ENCODE measurements at regions not wholly inside any gene's neighbourhood (a gene's known extent, or its start where the extent isn't known, plus 50 kb on each side); places are given as distances from the start of the nearest gene placed in this dataset.
"Not testable (repeated sequence)": the region's sequence is repeated elsewhere in the genome, so short reads cannot be mapped to it uniquely, and the experiment has no call there.

DNA sequence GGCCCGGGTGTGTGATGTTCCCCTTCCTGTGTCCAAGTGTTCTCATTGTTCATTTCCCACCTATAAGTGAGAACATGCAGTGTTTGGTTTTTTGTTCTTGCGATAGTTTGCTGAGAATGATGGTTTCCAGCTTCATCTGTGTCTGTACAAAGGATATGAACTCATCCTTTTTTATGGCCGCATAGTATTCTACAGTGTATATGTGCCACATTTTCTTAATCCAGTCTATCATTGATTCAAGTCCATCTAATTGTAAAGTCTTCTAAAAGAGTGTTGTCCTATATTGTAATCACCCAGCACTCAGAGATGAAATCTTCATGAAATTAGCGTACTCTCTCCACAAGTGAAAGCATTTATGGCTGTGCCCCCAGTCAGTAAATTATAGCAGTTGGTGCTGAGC is 1096.6 kb downstream of the UQCRFS1 start:
- DNase-seq, result not testable (repeated sequence)

DNA sequence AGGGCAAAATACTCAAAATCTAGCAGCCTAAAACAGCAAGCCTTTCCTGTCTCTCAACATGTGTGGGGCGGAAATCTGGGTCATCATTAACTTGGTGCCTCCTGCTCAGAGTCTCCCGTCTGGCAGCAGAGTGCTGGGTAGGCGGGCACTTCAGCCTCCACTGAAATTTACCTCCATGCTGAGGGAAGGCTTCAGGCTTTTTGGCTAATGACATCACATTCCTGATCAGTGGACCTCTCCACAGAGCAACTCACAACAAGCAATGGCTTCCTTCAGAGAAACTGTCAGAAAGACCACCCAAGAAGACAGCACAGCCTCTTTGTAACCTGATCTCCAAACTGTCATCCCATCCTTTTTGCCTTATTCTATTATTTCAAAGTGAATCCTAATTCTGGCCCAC is 1109.0 kb downstream of the UQCRFS1 start:
- no peak for DNase-seq

DNA sequence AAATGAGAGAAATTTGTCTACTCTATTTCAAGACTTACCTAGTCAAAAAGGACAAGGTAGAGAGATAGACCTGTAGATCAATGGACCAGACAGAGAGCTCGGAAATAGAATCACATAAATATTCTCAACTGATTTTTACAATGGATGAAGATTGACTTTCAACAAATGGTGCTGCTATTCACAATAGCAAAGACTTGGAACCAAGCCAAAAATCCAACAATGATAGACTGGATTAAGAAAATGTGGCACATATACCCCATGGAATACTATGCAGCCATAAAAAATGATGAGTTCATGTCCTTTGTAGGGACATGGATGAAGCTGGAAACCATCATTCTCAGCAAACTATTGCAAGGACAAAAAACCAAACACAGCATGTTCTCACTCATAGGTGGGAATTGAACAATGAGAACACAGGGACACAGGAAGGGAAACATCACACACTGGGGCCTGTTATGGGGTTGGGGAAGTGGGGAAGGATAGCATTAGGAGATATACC is 1128.2 kb downstream of the UQCRFS1 start:
- DNase-seq, result not testable (repeated sequence)

DNA sequence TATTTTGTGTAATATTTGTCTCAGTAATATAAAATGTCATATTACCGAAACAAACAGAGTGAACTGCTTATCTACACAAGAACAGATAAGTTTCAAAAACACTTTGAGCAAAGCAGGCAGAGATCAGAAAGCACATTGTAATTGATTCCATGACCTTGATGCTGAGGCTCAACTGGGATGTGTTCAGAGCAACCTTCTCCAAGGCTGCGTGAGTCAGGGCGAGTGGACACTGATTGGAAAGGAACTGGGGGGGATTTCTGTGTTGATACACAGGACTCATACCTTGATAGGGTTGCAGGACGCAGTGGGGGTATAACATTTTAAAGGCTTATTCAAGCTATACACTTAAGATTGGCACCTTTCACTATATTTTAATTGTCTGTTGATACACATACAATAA is 1136.3 kb downstream of the UQCRFS1 start:
- no peak for DNase-seq

DNA sequence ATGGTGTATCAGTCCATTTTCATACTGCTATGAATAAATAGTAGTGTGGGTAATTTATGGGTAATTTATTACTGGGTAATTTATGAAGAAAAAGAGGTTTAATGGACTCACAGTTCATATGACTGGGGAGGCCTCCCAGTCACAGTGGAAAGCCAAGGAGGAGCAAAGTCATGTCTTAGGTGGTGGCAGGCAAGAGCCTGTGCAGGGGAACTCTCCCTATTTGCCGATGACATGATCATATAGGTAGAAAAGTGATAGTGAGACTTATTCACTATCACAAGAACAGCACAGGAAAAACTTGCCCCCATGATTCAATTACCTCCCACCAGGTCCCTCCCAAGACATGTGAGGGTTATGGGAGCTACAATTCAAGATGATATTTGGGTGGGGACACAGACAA is 1137.7 kb downstream of the UQCRFS1 start:
- no peak for DNase-seq

DNA sequence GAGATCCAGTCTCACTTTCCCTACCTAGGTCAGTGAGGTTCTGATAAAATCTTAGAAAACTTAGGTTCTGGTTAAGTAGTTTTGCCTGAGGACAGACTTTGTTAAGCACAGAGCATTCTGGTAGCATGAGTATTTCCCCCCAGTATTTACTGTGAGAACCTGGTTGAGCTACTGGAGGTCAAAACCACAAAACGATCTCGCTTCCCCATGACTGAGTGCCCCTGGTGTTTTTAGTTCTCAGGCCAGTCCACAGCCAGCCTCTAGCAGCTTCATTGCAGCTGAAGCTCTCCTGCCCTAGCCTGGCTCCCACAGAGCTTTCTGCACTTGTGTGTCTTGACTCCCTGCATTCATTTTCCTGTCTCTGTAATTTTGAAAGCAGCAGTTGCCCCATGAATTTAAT is 1138.2 kb downstream of the UQCRFS1 start:
- no peak for DNase-seq

DNA sequence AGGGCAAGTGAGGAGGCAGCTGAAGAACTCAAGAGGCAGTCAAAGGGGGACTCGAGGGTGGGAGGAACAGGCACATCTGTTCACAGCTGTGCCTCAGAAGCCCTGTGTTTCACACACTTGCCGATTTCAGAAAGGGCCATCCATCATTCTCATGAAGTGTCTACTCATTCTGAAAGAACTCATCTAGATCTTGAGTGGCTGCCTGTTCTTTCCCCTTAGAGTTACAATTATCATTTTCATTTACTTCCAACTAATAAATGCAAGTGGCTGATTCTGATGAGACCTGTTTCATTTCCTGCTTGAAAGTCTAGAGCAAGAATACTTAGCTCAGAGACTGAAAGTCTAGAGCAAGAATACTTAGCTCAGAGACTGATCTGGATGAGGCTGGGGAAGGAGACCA is 1145.1 kb downstream of the UQCRFS1 start:
- no peak for DNase-seq

DNA sequence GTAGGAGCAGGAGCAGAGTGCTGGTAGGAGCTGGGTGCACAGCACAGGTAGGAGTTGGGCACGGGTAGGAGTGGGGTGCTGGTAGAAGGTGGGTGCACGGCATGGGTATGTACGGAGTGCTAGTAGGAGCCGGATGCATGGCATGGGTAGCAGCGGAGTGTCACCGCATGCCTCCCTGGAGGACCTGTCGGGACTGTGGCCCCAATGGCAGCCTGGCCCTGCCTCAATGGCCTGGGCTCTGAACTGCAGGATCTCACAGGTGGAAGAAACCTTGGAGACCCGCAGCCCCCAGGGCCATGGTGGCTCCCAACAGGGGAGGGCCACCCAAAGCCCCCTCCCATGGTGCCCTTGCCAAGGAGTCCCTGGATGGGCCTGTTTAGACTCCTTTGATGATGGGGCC is 1146.0 kb downstream of the UQCRFS1 start:
- no peak for DNase-seq

DNA sequence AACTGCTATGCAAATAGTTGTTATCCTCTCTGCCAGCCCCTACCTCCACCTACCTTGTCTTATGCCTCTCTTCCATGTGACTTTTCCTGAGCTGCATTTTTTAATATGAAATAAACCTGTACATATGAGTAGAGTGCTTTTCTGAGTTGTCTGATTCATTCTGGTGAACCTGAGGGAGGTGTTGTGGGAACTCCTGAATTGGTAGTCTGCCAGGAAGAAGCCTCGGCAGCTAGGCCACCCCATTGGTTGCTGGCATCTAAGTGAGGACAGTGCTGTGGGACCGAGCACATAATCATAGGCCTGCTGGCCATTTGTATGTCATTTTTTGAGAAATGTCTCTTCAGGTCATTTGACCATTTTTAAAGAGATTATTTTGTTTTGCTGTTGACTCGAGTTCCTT is 1146.8 kb downstream of the UQCRFS1 start:
- DNase-seq, result no peak

DNA sequence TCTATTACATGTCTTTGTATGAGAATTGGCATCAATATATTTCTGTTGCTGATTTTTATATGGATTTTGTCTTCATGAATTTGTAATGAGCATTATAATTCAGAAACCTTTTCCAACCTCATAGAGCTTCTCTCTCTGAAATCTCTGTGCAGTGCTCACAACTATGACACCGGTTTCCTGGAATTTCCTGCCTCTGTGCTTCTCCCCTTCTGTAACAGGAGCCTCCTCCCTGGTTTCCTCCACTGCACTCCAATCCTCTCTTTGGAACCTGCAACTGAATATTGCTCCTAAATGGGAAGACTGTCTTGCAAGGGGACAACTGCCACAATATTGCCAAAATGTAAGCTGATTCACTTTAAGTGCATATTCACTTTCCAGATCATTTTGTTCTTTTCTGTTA is 1147.9 kb downstream of the UQCRFS1 start:
- no peak for DNase-seq

DNA sequence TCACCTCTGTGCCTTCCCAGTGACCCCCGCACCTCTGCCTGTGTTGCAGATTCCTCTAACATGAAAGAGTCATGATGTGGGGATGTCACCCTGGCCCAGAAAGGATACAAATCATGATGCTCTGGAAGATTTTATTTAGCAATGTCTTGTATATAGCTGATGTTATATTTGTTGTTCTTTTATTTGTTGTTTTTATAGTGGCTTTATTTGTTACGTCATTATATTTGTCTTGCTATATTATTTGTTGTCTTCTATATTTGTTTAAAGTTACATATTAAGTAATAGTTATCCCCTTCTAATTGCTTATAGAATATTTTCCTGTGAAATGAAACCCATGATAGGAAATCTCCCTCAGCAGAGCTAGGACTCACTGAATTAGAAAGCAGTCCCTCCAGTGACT is 1149.2 kb downstream of the UQCRFS1 start:
- no peak for DNase-seq

DNA sequence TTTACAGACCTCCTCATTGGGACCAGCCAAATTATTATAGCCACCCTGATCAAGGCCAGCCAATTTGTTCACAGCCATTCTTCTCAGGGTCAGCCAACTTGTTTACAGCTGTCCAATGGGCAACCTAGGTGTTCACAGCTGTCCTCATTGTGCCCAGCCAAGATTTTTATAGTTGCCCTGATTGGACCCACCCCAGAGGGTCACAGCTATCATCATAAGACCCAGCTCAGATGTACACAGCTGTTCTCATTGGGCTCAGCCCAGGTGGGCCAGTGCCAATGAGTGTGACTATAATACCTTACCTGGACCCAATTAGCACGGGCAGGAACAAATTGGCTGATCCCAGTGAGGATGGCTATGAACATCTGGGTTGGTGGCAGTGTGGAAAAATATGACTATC is 1151.8 kb downstream of the UQCRFS1 start:
- no peak for DNase-seq

DNA sequence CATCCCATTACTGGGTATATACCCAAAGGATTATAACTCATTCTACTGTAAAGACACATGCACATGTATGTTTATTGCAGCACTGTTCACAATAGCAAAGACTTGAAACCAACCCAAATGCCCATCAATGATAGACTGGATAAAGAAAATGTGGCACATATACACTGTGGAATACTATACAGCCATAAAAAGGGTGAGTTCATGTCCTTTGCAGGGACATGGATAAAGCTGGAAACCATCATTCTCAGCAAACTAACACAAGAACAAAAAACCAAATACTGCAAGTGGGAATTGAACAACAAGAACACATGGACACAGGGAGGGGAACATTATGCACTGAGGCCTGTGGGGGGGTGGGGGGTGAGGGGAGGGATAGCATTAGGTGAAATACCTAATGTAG is 1155.9 kb downstream of the UQCRFS1 start:
- not testable (repeated sequence) for DNase-seq

DNA sequence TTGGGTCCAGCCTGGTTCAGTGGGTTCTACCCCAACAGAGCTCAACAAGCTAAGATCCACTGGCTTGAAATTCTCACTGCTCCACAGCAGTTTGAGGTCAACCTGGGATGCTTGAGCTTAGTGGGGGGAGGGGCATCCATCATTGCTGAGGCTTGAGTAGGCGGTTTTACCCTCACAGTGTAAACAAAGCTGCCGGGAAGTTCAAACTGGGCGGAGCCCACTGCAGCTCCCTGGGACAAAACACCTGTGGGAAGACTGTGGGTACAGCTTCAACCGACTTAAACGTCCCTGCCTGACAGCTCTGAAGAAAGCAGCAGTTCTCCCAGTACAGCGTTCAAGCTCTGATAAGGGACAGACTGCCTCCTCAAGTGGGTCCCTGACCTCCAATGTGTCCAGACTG is 1161.9 kb downstream of the UQCRFS1 start:
- no peak for DNase-seq

DNA sequence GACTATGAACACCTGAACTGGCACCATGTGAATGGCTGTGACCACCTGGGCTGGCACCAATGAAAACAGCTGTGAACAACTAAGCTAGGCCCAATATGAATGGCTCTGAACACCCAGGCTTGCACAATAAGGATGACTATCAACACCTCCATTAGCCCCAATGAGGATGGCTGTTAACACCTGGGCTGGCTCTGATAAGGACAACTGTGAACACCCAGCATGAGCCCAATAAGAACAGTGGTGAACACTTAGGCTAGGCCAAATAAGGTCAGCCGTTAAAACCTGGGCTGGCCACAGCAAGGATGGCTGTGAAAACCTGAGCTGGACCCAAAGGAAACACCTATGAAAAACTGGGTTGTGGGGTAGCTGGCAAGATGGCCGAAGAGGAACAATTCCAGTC is 1163.1 kb downstream of the UQCRFS1 start:
- DNase-seq, result no peak

DNA sequence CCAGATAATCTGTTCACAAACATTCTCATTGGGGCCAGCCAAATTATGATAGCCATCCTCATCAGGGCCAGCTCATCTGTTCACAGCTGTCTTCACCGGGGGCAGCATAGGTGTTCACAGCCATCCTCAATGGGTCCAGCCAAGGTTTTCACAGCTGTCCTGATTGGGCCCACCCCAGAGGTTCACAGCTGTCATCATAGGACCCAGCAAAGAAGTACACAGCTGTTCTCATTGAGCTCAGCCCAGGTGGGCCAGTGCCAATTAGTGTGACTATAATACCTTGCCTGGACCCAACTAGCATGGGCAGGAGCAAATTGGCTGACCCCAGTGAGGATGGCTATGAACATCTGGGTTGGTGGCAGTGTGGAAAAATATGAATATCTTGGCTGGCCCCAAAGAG is 1166.0 kb downstream of the UQCRFS1 start:
- DNase-seq, result no peak

DNA sequence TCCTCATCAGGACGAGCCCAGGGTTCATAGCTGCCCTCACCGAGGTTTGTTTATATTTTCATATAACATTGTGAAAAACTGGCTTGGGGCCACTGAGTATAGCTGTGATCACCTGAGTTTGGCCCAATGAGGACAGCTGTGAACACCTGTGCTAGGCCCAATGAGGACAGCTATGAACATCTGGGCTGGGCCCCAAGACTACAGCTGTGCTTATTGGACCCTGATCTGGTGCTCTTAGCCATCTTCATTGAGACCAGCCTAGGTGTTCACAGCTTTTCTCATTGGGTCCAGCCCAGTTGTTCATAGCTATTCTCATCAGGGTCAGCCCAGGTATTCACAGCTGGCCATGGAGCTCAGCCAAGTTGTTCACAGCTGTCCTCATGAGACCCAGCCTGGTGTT is 1167.3 kb downstream of the UQCRFS1 start:
- DNase-seq, result no peak

DNA sequence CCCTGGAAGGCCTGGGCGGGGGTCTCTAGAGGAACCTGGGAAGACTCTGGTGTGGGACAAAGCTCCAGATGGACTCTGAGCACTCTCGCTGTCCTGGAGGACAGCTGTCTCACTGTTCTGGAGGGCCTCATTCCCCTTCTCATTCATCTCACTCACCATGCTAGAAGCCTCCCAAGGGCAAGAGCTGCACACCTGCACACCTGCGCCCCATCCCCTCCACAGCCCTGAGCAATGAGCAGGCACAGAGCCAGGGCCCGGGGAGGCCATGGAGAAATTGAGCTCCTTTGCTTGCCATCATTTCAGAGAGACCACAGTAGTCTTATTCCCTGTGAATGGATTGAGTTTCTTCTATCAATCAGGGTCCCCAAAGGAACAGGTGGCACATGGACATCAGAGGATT is 1168.5 kb downstream of the UQCRFS1 start:
- DNase-seq, result no peak

DNA sequence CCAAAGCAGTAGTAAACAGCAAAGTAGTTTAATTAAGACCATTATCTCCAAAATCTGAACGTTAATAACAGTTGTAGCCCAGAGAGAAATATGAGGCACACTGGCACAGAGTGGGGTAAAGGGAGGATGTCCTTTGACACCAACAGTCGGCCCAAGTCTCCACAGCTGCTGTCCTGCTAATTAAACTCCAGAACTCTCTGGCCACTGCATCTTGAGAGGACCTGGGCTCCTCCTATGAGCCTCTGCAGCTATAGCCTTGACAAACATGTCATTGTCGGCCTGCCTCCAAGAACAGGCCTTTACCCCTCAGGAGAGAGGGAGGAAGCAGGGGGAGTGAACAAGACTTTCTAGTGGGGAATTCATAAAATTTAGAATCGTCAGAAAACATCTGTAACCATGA is 1170.4 kb downstream of the UQCRFS1 start:
- no peak for DNase-seq

DNA sequence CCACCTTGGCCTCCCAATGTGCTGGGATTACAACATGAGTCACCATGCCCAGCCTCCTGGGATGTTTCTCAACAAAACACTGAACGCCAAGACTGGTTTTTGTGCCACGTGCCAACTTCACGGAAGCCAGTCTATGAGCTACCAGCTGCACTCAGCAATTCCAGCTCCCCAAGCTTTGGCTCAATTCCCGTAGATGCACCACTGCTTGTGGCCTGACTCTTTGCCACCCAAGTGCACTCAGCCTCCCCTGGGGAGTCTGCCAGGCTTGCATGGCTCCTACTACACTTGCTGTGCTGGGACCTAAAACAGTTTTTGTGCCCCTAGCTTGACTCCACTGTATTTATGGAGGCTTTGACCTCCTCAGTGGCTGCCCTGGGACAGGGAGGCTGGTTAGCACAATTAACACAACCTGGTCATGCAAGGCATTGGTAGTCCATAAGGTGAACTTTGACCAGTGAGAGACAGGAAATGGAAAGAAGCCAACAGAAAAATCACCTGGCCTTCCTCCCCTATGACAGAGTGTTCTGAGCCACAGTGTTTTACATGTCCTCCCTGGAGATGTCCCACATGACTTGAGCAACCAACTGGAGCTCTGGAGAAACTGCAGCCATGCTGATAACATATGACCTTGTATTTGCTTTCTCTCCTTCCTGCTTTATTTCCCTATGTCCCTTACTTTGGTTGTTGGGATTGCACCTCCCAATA is 1173.1 kb downstream of the UQCRFS1 start:
- DNase-seq, result no peak

DNA sequence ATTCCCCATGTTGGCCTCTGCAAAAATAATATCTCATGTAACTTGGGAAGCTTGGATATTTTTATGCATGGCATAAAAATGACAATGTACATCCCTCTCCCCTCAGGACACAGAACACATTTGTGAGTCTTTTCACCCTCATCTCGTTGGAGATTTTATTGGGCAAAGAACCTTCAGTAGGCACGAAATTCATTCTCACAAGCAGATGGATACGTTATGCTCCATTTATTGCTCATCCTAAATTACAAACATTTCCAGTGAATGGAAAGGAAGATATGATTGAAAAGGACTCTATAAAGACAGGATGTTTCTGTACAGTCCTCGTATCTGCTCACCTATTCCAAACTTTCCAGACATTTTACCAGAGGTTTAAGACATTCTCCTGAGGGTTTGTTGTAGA is 1175.8 kb downstream of the UQCRFS1 start:
- no peak for DNase-seq

DNA sequence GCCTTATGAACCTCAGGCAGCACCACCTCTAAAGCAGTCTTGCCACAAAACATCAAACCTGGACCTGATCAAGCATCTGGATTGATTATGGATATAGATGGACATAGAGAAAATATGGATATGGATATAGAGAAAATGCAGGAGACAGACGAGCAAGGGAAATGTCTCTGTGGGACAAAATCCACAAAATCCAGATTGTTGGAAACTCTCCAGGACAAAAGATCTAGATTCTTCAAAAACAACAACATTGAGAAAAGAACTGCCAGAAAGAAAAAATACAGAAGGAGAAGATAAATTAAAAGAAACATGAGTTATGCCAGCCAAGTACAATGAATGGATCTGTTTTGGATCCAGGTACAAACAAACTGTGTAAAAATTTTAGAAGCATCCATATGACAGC is 1176.5 kb downstream of the UQCRFS1 start:
- no peak for DNase-seq

DNA sequence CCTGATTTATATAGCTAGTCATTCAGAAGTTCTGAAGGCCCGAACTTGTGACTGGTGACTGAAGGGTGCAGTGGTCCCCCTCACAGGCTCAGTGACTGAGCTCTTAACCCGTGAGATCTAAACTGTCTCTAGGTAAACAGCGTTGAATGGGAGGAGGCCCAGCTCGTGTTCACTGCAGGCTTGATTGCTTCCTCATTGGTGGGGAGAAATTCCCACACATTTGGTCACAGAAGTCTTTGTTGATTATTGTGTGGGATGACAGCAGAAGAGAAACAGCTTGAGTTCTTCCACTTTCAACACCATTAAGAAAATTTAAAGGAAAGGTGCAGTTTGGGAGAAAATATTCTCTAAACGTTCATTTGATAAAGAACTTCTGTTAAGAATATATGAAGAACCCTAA is 1178.0 kb downstream of the UQCRFS1 start:
- no peak for DNase-seq

DNA sequence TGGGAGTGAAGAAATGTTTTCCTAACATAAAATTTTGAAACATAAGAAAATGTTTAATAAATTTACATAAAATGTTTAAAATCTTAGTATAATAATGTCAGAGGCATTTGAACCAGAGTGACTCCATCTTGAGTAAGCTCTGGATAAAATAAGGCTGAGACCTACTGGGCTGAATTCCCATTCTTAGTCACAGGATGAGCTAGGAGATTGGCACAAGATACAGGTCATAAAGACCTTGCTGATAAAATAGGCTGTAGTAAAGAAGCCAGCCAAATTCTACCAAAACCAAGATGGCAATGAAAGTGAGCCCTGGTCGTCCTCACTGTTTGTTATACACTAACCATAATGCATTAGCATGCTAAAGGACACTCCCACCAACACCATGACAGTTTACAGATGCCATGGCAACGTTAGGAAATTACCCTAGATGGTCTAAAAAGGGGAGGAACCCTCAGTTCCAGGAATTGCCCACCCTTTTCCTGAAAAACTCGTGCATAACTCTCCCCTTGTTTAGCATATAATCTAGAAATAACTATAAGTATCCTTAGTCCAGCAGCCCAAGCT is 1184.0 kb downstream of the UQCRFS1 start:
- no peak for DNase-seq

DNA sequence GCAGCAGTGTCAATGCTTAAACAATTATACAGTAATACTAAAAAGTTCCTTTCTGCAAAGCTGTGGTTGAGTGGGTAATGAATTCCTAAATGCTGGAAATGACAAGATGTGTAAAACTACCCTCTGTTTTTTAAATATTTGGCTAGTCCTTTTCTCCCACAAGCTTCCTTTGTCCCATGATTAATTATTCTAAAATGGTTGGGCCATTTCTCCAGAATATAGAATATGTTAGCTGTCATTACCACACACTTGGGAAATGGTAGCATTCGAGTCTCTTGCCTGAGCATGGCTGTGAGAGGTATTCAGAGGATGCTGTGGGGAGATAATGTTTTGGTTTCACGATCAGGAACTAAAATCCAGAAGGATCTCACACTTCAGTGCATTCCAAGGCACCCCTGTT is 1185.8 kb downstream of the UQCRFS1 start:
- DNase-seq, result no peak

Measured in activated CD4-positive, alpha-beta T cell treated with anti-CD3 and anti-CD28 coated beads for 1 hour (primary cell).